Mesothelial cell of epicardium (in vitro differentiated cells): ENCODE measurements at regions not wholly inside any gene's neighbourhood (a gene's known extent, or its start where the extent isn't known, plus 50 kb on each side); places are given as distances from the start of the nearest gene placed in this dataset.

Experiments
- DNase-seq, 2 experiments: peaks; one replicate each; pipeline ENCODE4 v3.0.0; 2021; ENCODE audit warnings: low spot score in 2 of 2; ENCODE audit not compliant: unreplicated experiment in 2 of 2
- H3K27ac Mint-ChIP-seq: 2 replicates; pipeline ENCODE4 v1.8.0; 2021; ENCODE audit warnings: mixed read lengths
- H3K27me3 Mint-ChIP-seq: 2 replicates; pipeline ENCODE4 v1.8.0; 2021; ENCODE audit warnings: low read depth, mixed read lengths
- H3K36me3 Mint-ChIP-seq: 2 replicates; pipeline ENCODE4 v1.8.0; 2021; ENCODE audit warnings: mixed read lengths
- H3K4me1 Mint-ChIP-seq: 2 replicates; pipeline ENCODE4 v1.8.0; 2021; ENCODE audit warnings: mixed read lengths
- H3K4me3 Mint-ChIP-seq: 2 replicates; pipeline ENCODE4 v1.8.0; 2021; ENCODE audit warnings: mild to moderate bottlenecking, moderate library complexity, mixed read lengths
- H3K9me3 Mint-ChIP-seq: 2 replicates; pipeline ENCODE4 v1.8.0; 2021; ENCODE audit warnings: mixed read lengths
- CTCF ChIP-seq: fragments of 200-600 bp; sonication (generic); IDR thresholded peaks from one replicate; pipeline ENCODE4 v1.5.0; 2021; ENCODE audit warnings: antibody characterized with exemption; ENCODE audit not compliant: unreplicated experiment

DNA sequence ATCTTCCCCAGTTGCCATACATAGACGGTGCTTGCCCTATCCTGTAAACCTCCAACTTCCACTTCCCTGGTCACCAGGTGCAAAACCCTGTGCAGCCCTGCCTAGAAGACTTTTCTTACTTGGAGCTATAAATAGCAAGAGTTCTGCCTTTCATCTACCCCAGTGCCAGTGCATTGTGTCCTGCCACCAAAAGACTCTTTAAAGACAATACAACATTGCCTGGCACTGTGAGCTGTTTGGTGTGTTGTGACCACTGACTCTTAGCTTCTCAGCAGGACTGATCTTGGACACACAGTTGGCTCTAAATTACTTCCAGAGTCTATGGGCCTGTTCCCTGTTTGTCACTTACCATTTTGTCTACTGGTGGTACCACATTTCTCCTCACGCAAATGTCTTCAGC, 608.1 kb downstream of the CDH9 start:
- H3K4me3 Mint-ChIP-seq: no peak overlapping the region
- no peaks in the 10 kb centered on the region for H3K4me1 Mint-ChIP-seq
- peaks cover 3% of the 10 kb centered on the region for H3K9me3 Mint-ChIP-seq
- no peak overlapping the region for H3K27ac Mint-ChIP-seq
- no peaks in the 10 kb centered on the region for H3K36me3 Mint-ChIP-seq
- DNase-seq: no peak
- peaks cover 2% of the 10 kb centered on the region for H3K27me3 Mint-ChIP-seq
- no peak for TF ChIP-seq CTCF

DNA sequence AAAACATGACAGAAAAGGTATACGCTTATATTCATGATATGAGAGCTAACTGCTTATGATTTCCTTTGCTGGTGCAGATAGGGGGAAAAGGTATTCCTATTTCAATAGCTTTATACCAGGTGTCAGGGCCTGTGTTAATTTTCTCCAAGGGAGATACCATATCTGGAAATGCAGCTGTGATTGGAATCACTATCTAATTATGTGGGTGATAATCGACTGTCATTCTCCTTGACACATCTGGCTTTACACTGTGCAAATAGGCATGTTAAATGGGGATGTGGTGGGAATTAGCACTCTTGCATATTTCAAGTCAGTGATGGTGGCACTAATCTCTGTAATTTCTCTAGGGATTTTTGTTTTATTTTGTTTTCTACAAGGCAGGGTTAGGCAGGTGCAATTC, 611.1 kb downstream of the CDH9 start:
- Mint-ChIP-seq H3K36me3 (no peaks in the 10 kb centered on the region), H3K27ac (no peak overlapping the region), H3K27me3 (peaks cover 3% of the 10 kb centered on the region), H3K9me3 (peaks cover 3% of the 10 kb centered on the region), H3K4me3 (no peak overlapping the region), H3K4me1 (no peaks in the 10 kb centered on the region)
- no peak for DNase-seq
- TF ChIP-seq CTCF: no peak

DNA sequence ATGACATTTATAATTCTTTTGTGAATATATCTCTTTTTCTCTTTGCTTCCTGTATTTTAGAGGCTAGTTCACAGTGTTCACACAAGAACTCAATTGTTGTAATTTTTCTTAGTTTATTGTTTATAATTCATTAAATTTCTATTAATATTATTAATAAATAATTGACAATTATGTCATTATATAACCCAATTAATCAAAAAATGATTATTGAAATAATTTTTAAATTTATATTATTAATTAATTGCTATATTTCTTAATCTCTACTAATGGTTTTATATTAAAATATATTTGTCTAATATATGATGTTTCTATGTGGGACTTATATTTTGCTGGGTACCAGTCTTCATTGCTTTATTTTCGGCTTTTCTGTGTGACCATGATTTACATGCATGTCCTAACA, 618.4 kb downstream of the CDH9 start:
- Mint-ChIP-seq H3K4me1 (no peaks in the 10 kb centered on the region), H3K9me3 (no peaks in the 10 kb centered on the region), H3K27me3 (peaks cover 5% of the 10 kb centered on the region), H3K4me3 (no peak overlapping the region), H3K36me3 (no peaks in the 10 kb centered on the region), H3K27ac (no peak overlapping the region)
- TF ChIP-seq CTCF: no peak
- no peak for DNase-seq

DNA sequence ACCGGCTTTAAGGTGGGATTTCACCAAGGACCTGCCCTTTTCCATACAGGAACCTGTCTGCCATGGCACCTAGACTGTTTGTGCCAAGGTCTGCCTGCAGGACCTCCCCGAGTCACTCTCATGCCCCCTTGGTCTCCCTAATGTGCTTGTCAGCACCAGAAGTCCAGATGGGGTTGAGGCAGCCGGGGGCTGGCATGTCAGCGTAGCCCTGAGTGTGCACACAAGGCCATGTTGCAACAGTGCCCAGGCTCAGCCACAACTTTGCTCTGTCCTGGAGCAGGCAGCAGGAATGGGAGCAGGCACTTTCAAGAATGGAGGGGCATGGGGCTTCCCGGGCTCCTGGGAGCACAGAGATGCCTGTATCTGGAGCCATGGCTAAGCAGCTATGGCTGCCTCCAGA, 621.5 kb downstream of the CDH9 start:
- no peak overlapping the region for H3K27ac Mint-ChIP-seq
- peaks cover 2% of the 10 kb centered on the region for H3K27me3 Mint-ChIP-seq
- no peaks in the 10 kb centered on the region for H3K4me1 Mint-ChIP-seq
- DNase-seq: no peak
- H3K36me3 Mint-ChIP-seq: no peaks in the 10 kb centered on the region
- no peak overlapping the region for H3K4me3 Mint-ChIP-seq
- TF ChIP-seq CTCF: no peak
- H3K9me3 Mint-ChIP-seq: peaks cover 4% of the 10 kb centered on the region

DNA sequence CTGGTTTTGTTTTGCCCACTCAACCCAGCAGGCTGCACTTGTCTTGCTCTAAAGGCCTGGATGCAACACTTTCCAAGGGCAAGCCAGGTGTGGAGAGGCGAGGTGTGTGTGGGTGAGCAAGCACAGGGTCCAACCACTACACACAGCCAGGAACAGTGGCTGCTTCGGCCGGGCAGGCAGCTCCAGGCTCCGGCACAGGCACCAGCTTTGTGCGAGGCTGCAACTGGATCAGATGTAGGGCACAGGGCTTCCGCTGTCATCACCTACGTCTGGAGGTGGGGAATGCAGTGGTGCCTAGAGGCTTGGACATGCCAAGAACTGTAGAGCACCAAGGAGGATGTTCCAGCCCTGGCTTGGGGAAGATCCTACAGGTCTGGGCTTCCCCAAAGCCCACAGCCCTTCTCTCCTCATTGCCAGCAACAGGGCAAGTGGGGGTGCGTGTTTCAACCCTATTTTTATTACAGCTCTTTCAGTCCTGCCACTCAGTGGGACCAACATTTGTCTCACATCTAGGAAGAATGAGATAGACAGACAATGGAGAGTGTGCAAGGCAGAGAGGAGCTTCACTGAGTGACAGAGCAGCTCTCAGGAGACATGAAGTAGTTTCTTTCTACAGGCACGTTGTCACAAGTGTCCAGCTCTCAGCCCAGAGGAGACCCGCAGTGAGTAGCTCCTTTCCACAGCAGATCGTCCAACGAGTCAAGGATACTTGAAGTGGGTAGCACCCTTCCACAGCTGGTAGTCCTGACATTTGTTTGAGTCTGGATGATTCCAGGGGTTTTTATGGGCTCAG, 622.2 kb downstream of the CDH9 start:
- DNase-seq: no peak
- Mint-ChIP-seq H3K4me3 (no peak overlapping the region), H3K27ac (no peak overlapping the region), H3K36me3 (no peaks in the 10 kb centered on the region), H3K4me1 (no peaks in the 10 kb centered on the region), H3K9me3 (peaks cover 11% of the 10 kb centered on the region), H3K27me3 (peaks cover 2% of the 10 kb centered on the region)
- no peak for TF ChIP-seq CTCF
